ENCODE measurements at regions not wholly inside any gene's neighbourhood (a gene's known extent, or its start where the extent isn't known, plus 50 kb on each side); places are given as distances from the start of the nearest gene placed in this dataset.
A peak's percentile ranks its signal among the peaks of the same experiment; 100 is the strongest.

DNA sequence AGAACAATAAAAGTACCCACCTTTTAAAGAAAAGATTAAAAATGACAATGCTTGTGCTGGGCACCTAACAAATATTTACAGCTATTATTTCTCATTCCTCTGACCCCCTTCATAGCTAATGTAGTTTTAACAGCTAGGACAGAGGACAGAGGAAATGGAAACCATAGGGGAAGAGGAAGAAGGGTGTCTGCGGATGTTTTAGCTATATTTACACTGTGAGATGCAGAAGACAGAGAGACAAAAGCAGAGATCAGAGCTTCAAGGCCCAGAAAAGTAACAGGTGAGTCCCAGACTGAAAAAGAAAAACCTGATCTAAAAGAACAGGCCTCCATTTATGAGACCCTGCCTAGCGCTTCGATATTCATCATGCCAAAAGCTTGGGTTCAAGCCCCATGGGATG is 72.0 kb downstream of the ZNF281 start:
- Histone ChIP-seq H3K9me3 (ENCODE audit: low read length) (no peaks in the 10 kb centered on the region), H3K4me2 (ENCODE audit: low read depth, low read length) (peak overlapping the region; percentile 37)
- intact Hi-C loops (cut with micrococcal nuclease; ENCODE audit: unreplicated experiment), result loop anchor here (5.0 kb wide), 1 partner anchor 34 kb away; no protein-coding TSS in a partner anchor
- TF ChIP-seq ZNF773 (CRISPR knock-in tag; IDR thresholded peaks at IDR 0.05; ENCODE audit: borderline replicate concordance), result no peak
- TF ChIP-seq ZNF839 (CRISPR knock-in tag; IDR thresholded peaks at IDR 0.05; ENCODE audit: borderline replicate concordance), result no peak
- TF ChIP-seq, protein P1, sequence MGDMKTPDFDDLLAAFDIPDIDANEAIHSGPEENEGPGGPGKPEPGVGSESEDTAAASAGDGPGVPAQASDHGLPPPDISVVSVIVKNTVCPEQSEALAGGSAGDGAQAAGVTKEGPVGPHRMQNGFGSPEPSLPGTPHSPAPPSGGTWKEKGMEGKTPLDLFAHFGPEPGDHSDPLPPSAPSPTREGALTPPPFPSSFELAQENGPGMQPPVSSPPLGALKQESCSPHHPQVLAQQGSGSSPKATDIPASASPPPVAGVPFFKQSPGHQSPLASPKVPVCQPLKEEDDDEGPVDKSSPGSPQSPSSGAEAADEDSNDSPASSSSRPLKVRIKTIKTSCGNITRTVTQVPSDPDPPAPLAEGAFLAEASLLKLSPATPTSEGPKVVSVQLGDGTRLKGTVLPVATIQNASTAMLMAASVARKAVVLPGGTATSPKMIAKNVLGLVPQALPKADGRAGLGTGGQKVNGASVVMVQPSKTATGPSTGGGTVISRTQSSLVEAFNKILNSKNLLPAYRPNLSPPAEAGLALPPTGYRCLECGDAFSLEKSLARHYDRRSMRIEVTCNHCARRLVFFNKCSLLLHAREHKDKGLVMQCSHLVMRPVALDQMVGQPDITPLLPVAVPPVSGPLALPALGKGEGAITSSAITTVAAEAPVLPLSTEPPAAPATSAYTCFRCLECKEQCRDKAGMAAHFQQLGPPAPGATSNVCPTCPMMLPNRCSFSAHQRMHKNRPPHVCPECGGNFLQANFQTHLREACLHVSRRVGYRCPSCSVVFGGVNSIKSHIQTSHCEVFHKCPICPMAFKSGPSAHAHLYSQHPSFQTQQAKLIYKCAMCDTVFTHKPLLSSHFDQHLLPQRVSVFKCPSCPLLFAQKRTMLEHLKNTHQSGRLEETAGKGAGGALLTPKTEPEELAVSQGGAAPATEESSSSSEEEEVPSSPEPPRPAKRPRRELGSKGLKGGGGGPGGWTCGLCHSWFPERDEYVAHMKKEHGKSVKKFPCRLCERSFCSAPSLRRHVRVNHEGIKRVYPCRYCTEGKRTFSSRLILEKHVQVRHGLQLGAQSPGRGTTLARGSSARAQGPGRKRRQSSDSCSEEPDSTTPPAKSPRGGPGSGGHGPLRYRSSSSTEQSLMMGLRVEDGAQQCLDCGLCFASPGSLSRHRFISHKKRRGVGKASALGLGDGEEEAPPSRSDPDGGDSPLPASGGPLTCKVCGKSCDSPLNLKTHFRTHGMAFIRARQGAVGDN (CRISPR knock-in tag; IDR thresholded peaks at IDR 0.05), result no peak
- TF ChIP-seq NR1H2 (CRISPR knock-in tag; IDR thresholded peaks at IDR 0.05; ENCODE audit: borderline replicate concordance, low read depth), result no peak
- TF ChIP-seq FIP1L1 (IDR thresholded peaks at IDR 0.05; ENCODE audit: borderline replicate concordance, insufficient read depth, low read depth, low read length), result no peak
- TF ChIP-seq ZSCAN9 (CRISPR knock-in tag; IDR thresholded peaks at IDR 0.05; ENCODE audit: borderline replicate concordance), result no peak
- TF ChIP-seq HOXA3 (CRISPR knock-in tag; IDR thresholded peaks at IDR 0.05), result no peak
- TF ChIP-seq, protein P2, sequence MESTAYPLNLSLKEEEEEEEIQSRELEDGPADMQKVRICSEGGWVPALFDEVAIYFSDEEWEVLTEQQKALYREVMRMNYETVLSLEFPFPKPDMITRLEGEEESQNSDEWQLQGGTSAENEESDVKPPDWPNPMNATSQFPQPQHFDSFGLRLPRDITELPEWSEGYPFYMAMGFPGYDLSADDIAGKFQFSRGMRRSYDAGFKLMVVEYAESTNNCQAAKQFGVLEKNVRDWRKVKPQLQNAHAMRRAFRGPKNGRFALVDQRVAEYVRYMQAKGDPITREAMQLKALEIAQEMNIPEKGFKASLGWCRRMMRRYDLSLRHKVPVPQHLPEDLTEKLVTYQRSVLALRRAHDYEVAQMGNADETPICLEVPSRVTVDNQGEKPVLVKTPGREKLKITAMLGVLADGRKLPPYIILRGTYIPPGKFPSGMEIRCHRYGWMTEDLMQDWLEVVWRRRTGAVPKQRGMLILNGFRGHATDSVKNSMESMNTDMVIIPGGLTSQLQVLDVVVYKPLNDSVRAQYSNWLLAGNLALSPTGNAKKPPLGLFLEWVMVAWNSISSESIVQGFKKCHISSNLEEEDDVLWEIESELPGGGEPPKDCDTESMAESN (CRISPR knock-in tag; conservative IDR thresholded peaks at IDR 0.05), result no peak
- TF ChIP-seq, protein P3, sequence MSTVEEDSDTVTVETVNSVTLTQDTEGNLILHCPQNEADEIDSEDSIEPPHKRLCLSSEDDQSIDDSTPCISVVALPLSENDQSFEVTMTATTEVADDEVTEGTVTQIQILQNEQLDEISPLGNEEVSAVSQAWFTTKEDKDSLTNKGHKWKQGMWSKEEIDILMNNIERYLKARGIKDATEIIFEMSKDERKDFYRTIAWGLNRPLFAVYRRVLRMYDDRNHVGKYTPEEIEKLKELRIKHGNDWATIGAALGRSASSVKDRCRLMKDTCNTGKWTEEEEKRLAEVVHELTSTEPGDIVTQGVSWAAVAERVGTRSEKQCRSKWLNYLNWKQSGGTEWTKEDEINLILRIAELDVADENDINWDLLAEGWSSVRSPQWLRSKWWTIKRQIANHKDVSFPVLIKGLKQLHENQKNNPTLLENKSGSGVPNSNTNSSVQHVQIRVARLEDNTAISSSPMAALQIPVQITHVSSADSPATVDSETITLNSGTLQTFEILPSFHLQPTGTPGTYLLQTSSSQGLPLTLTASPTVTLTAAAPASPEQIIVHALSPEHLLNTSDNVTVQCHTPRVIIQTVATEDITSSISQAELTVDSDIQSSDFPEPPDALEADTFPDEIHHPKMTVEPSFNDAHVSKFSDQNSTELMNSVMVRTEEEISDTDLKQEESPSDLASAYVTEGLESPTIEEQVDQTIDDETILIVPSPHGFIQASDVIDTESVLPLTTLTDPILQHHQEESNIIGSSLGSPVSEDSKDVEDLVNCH (CRISPR knock-in tag; IDR thresholded peaks at IDR 0.05), result no peak
- TF ChIP-seq, protein P4, sequence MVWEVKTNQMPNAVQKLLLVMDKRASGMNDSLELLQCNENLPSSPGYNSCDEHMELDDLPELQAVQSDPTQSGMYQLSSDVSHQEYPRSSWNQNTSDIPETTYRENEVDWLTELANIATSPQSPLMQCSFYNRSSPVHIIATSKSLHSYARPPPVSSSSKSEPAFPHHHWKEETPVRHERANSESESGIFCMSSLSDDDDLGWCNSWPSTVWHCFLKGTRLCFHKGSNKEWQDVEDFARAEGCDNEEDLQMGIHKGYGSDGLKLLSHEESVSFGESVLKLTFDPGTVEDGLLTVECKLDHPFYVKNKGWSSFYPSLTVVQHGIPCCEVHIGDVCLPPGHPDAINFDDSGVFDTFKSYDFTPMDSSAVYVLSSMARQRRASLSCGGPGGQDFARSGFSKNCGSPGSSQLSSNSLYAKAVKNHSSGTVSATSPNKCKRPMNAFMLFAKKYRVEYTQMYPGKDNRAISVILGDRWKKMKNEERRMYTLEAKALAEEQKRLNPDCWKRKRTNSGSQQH (CRISPR knock-in tag; IDR thresholded peaks at IDR 0.05; ENCODE audit: low read depth), result no peak
- no peak for TF ChIP-seq THAP11 (CRISPR knock-in tag; IDR thresholded peaks at IDR 0.05)

More for the DNA sequence above, 72.0 kb downstream of the ZNF281 start:
- Histone ChIP-seq H4K20me1 (ENCODE audit: insufficient read depth, low read length) (no peaks in the 10 kb centered on the region), H3K27me3 (ENCODE audit: control insufficient read depth in 1 of 2, insufficient read depth in 2 of 2, low read length in 2 of 2) (no peaks in the 10 kb centered on the region), H3K36me3 (replicated peaks in 1 of 2; ENCODE audit: control insufficient read depth in 1 of 2, insufficient read depth in 2 of 2, low read length in 2 of 2) (no peaks in the 10 kb centered on the region), H2AFZ (ENCODE audit: low read length) (no peak overlapping the region), H3K4me3 (replicated peaks in 1 of 3; ENCODE audit: insufficient read depth in 1 of 3, low read depth in 2 of 3, low read length in 3 of 3) (no peak overlapping the region), H3K79me2 (ENCODE audit: insufficient read depth, low read length) (no peaks in the 10 kb centered on the region), H3K27ac (ENCODE audit: extremely low read length, insufficient read depth, low read length) (peak overlapping the region; percentile 21), H3K9ac (ENCODE audit: insufficient read depth, low read depth, low read length) (no peak overlapping the region), H3K4me1 (ENCODE audit: insufficient read depth, low read length) (peaks cover 77% of the 10 kb centered on the region)
- no TSS peak for BruUV-seq (replicated peaks)
- peak; percentile 16; the same call in 2 of the 3 replicates for ATAC-seq
- DNase-seq (ENCODE audit: low spot score), result no peak
- CTCF ChIA-PET (ENCODE audit: low intra/inter-chr PET ratio, low total read pairs), result no interaction called here
- WGBS (ENCODE audit: low lambda C conversion rate), result 46% methylated on average over 3 of the region's 3 CpGs
- in situ Hi-C loops (cut with HindIII; ENCODE audit: extremely low pct_ligation_motif_present, low pct_unique_long_range_greater_than_20kb), result no loop called here
- POLR2A ChIA-PET, result interaction anchor here (0.8 to 1.9 kb wide), 3 partner anchors 32 to 42 kb away, joined by 4 to 10 read pairs (median 4); no protein-coding TSS in a partner anchor
- FAIRE-seq, result no peak

All from HepG2 (cell line).